ENCODE measurements at regions not wholly inside any gene's neighbourhood (a gene's known extent, or its start where the extent isn't known, plus 50 kb on each side); places are given as distances from the start of the nearest gene placed in this dataset.

DNA sequence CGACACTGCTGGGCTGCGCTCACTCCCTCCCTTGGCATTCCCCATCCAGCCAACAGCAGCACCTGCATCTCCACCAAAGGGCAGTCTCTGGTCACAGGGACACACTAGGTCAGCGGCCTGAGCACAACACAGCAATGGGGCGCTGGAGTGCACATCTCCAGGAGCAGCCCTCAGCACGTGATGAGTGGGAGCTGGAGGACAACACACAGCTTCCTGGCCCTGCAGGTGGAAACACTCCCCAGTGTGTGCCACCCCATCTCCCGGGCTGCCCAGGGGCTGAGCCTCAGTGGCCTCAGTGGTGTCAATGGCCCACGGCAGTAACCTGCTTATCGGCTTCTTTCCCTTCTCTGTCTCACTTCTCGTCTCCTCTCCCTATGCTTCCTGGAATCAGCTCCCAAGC, 96.8 kb upstream of the VSTM2B start:
- Histone ChIP-seq H4K20me1 (ENCODE audit: insufficient read depth) (no peaks in the 10 kb centered on the region), H3K9me2 (no peaks in the 10 kb centered on the region), H3K4me3 (ENCODE audit: low read depth in 2 of 2, low read length in 1 of 2) (no peak overlapping the region), H3K36me3 (replicated peaks in 1 of 2; ENCODE audit: control insufficient read depth in 1 of 2, insufficient read depth in 2 of 2, low read length in 1 of 2) (no peaks in the 10 kb centered on the region), H3K9ac (no peak overlapping the region), H3K27ac (ENCODE audit: low read depth in 2 of 2, low read length in 1 of 2) (no peak overlapping the region), H3K4me1 (ENCODE audit: control insufficient read depth in 1 of 2, insufficient read depth in 2 of 2, low read depth in 1 of 2, low read length in 1 of 2) (no peaks in the 10 kb centered on the region), H3K79me2 (ENCODE audit: insufficient read depth) (no peaks in the 10 kb centered on the region), H3K4me2 (no peak overlapping the region), H2AFZ (ENCODE audit: low read depth) (no peak overlapping the region), H3F3A (replicated peaks; ENCODE audit: insufficient read depth) (no peaks in the 10 kb centered on the region), H3K27me3 (ENCODE audit: insufficient read depth) (peaks cover 14% of the 10 kb centered on the region; the same call in 1 of the 2 replicates), H3K9me3 (no peaks in the 10 kb centered on the region)
- POLR2A ChIA-PET, result no interaction called here
- 0% methylated on average over 2 of the region's 9 CpGs for WGBS (ENCODE audit: low lambda C conversion rate)
- DNase-seq, result no peak
- TF ChIP-seq JUND (IDR thresholded peaks at IDR 0.05), result no peak
- no peak for TF ChIP-seq RFX5 (IDR thresholded peaks at IDR 0.05; ENCODE audit: low read length)
- TF ChIP-seq SMC3 (IDR thresholded peaks at IDR 0.05; ENCODE audit: low read depth, low read length), result no peak
- no peak for TF ChIP-seq POLR2AphosphoS5 (IDR thresholded peaks at IDR 0.05; ENCODE audit: low read depth, low read length)
- no peak for TF ChIP-seq RAD21 (IDR thresholded peaks at IDR 0.05; ENCODE audit: low read length)
- no peak for TF ChIP-seq TCF12 (IDR thresholded peaks at IDR 0.05)
- TF ChIP-seq GABPA (IDR thresholded peaks at IDR 0.05; ENCODE audit: low read depth), result no peak
- no peak for TF ChIP-seq FOSL2 (IDR thresholded peaks at IDR 0.05; ENCODE audit: borderline replicate concordance, low read depth)
- TF ChIP-seq ELF1 (IDR thresholded peaks at IDR 0.05), result no peak
- TF ChIP-seq TAF1 (IDR thresholded peaks at IDR 0.05; ENCODE audit: borderline replicate concordance, low read depth, low read length), result no peak
- TF ChIP-seq, protein P1, sequence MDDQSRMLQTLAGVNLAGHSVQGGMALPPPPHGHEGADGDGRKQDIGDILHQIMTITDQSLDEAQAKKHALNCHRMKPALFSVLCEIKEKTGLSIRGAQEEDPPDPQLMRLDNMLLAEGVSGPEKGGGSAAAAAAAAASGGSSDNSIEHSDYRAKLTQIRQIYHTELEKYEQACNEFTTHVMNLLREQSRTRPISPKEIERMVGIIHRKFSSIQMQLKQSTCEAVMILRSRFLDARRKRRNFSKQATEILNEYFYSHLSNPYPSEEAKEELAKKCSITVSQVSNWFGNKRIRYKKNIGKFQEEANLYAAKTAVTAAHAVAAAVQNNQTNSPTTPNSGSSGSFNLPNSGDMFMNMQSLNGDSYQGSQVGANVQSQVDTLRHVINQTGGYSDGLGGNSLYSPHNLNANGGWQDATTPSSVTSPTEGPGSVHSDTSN (IDR thresholded peaks at IDR 0.05), result no peak
- CTCF ChIA-PET, result no interaction called here

DNA sequence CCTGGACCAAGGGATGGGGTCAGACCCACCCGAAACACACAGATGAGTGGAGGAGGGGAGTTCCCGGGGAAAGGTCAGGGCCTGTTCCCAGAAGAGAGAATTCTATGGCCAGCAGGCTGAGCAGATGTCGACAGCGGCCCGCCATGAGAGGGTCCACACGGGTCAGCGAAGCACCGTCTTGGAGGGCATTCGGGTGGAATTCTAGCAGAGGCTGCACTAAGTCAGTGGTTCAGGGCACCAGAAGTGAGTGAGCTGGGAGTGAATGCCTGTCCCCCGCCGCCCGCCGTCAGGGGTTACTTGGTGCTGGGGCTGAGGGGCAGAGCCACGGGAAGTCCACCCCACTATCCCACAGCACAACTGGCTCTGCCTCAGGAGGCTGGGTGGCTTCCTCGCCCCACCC, 96.2 kb upstream of the VSTM2B start:
- Histone ChIP-seq H3K27ac (ENCODE audit: low read depth in 2 of 2, low read length in 1 of 2) (no peak overlapping the region), H3K9me2 (no peaks in the 10 kb centered on the region), H3K4me3 (ENCODE audit: low read depth in 2 of 2, low read length in 1 of 2) (no peak overlapping the region), H3K4me1 (ENCODE audit: control insufficient read depth in 1 of 2, insufficient read depth in 2 of 2, low read depth in 1 of 2, low read length in 1 of 2) (no peaks in the 10 kb centered on the region), H3K36me3 (replicated peaks in 1 of 2; ENCODE audit: control insufficient read depth in 1 of 2, insufficient read depth in 2 of 2, low read length in 1 of 2) (no peaks in the 10 kb centered on the region), H2AFZ (ENCODE audit: low read depth) (no peak overlapping the region), H3K27me3 (ENCODE audit: insufficient read depth) (peaks cover 14% of the 10 kb centered on the region; the same call in 1 of the 2 replicates), H3K79me2 (ENCODE audit: insufficient read depth) (no peaks in the 10 kb centered on the region), H4K20me1 (ENCODE audit: insufficient read depth) (no peaks in the 10 kb centered on the region), H3F3A (replicated peaks; ENCODE audit: insufficient read depth) (no peaks in the 10 kb centered on the region), H3K9me3 (no peaks in the 10 kb centered on the region), H3K9ac (no peak overlapping the region), H3K4me2 (no peak overlapping the region)
- CTCF ChIA-PET, result no interaction called here
- TF ChIP-seq, protein P2, sequence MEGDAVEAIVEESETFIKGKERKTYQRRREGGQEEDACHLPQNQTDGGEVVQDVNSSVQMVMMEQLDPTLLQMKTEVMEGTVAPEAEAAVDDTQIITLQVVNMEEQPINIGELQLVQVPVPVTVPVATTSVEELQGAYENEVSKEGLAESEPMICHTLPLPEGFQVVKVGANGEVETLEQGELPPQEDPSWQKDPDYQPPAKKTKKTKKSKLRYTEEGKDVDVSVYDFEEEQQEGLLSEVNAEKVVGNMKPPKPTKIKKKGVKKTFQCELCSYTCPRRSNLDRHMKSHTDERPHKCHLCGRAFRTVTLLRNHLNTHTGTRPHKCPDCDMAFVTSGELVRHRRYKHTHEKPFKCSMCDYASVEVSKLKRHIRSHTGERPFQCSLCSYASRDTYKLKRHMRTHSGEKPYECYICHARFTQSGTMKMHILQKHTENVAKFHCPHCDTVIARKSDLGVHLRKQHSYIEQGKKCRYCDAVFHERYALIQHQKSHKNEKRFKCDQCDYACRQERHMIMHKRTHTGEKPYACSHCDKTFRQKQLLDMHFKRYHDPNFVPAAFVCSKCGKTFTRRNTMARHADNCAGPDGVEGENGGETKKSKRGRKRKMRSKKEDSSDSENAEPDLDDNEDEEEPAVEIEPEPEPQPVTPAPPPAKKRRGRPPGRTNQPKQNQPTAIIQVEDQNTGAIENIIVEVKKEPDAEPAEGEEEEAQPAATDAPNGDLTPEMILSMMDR (IDR thresholded peaks at IDR 0.05), result no peak
- TF ChIP-seq RCOR1 (IDR thresholded peaks at IDR 0.05; ENCODE audit: low read length) (no peak), GABPA (IDR thresholded peaks at IDR 0.05; ENCODE audit: low read depth) (no peak), SMC3 (IDR thresholded peaks at IDR 0.05; ENCODE audit: low read depth, low read length) (no peak), MXI1 (IDR thresholded peaks at IDR 0.05; ENCODE audit: low read depth, low read length) (no peak), TAF1 (IDR thresholded peaks at IDR 0.05; ENCODE audit: borderline replicate concordance, low read depth, low read length) (no peak), NFIC (IDR thresholded peaks at IDR 0.05; ENCODE audit: borderline replicate concordance) (no peak), EP300 (IDR thresholded peaks at IDR 0.05; ENCODE audit: borderline replicate concordance in 1 of 2, low read depth in 1 of 2, low read length in 1 of 2) (no peak), RFX5 (IDR thresholded peaks at IDR 0.05; ENCODE audit: low read length) (no peak), TCF12 (IDR thresholded peaks at IDR 0.05) (no peak), FOXJ3 (CRISPR knock-in tag; IDR thresholded peaks at IDR 0.05) (no peak), RAD21 (IDR thresholded peaks at IDR 0.05; ENCODE audit: low read length) (no peak), TEAD4 (IDR thresholded peaks at IDR 0.05; ENCODE audit: borderline replicate concordance, insufficient read depth) (no peak), SIN3A (IDR thresholded peaks at IDR 0.05; ENCODE audit: borderline replicate concordance, low read depth, low read length) (no peak), RXRA (IDR thresholded peaks at IDR 0.05; ENCODE audit: borderline replicate concordance, low read depth) (no peak)
- TF ChIP-seq, protein P3, sequence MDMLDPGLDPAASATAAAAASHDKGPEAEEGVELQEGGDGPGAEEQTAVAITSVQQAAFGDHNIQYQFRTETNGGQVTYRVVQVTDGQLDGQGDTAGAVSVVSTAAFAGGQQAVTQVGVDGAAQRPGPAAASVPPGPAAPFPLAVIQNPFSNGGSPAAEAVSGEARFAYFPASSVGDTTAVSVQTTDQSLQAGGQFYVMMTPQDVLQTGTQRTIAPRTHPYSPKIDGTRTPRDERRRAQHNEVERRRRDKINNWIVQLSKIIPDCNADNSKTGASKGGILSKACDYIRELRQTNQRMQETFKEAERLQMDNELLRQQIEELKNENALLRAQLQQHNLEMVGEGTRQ (IDR thresholded peaks at IDR 0.05; ENCODE audit: borderline replicate concordance, low read depth, low read length), result no peak
- TF ChIP-seq, protein P4, sequence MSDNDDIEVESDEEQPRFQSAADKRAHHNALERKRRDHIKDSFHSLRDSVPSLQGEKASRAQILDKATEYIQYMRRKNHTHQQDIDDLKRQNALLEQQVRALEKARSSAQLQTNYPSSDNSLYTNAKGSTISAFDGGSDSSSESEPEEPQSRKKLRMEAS (IDR thresholded peaks at IDR 0.05; ENCODE audit: low read depth), result no peak
- TF ChIP-seq, protein P1 (IDR thresholded peaks at IDR 0.05), result no peak
- WGBS (ENCODE audit: low lambda C conversion rate), result 18% methylated on average over 8 of the region's 15 CpGs
- POLR2A ChIA-PET, result no interaction called here
- no peak for DNase-seq

All from SK-N-SH (cell line).